ENCODE measurements at regions not wholly inside any gene's neighbourhood (a gene's known extent, or its start where the extent isn't known, plus 50 kb on each side); places are given as distances from the start of the nearest gene placed in this dataset.

GRCh38 chr3:25355998-25356397 is 72.1 kb upstream of the RARB start:
- no peaks in the 10 kb centered on the region for H3K36me3 ChIP-seq (ENCODE audit: low read depth)
- BruUV-seq (replicated peaks) = no TSS peak
- no peaks in the 10 kb centered on the region for H3K4me1 ChIP-seq (replicated peaks; ENCODE audit: insufficient read depth)
- no peak overlapping the region for H3K4me3 ChIP-seq
- H3K4me2 ChIP-seq = no peak overlapping the region
- ChIA-PET CTCF (no interaction called here), POLR2A (ENCODE audit: unreplicated experiment) (interaction anchor here (0.6 kb wide), 1 partner anchor 21 kb away, joined by 5 read pairs; no protein-coding TSS in a partner anchor)
- DNase-seq = no peak
- H4K20me1 ChIP-seq (ENCODE audit: insufficient read depth) = no peaks in the 10 kb centered on the region
- H3F3A ChIP-seq (ENCODE audit: insufficient read depth, low read depth) = no peaks in the 10 kb centered on the region
- no peaks in the 10 kb centered on the region; the same call in 1 of the 2 replicates for H3K9me3 ChIP-seq (ENCODE audit: insufficient read depth, low read depth)
- TF ChIP-seq, protein P1, sequence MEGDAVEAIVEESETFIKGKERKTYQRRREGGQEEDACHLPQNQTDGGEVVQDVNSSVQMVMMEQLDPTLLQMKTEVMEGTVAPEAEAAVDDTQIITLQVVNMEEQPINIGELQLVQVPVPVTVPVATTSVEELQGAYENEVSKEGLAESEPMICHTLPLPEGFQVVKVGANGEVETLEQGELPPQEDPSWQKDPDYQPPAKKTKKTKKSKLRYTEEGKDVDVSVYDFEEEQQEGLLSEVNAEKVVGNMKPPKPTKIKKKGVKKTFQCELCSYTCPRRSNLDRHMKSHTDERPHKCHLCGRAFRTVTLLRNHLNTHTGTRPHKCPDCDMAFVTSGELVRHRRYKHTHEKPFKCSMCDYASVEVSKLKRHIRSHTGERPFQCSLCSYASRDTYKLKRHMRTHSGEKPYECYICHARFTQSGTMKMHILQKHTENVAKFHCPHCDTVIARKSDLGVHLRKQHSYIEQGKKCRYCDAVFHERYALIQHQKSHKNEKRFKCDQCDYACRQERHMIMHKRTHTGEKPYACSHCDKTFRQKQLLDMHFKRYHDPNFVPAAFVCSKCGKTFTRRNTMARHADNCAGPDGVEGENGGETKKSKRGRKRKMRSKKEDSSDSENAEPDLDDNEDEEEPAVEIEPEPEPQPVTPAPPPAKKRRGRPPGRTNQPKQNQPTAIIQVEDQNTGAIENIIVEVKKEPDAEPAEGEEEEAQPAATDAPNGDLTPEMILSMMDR (conservative IDR thresholded peaks at IDR 0.05) = no peak
- no peak for TF ChIP-seq EZH2 (IDR thresholded peaks at IDR 0.05; ENCODE audit: low read depth)
- no peaks in the 10 kb centered on the region for H3K9me2 ChIP-seq (ENCODE audit: insufficient read depth)
- H3K27ac ChIP-seq = no peak overlapping the region
- H2AFZ ChIP-seq = no peak overlapping the region
- no peaks in the 10 kb centered on the region for H3K79me2 ChIP-seq (ENCODE audit: low read depth)
- no peaks in the 10 kb centered on the region for H3K27me3 ChIP-seq (ENCODE audit: insufficient read depth, low read depth)
- intact Hi-C loops (cut with micrococcal nuclease; ENCODE audit: unreplicated experiment) = no loop called here

DNA sequence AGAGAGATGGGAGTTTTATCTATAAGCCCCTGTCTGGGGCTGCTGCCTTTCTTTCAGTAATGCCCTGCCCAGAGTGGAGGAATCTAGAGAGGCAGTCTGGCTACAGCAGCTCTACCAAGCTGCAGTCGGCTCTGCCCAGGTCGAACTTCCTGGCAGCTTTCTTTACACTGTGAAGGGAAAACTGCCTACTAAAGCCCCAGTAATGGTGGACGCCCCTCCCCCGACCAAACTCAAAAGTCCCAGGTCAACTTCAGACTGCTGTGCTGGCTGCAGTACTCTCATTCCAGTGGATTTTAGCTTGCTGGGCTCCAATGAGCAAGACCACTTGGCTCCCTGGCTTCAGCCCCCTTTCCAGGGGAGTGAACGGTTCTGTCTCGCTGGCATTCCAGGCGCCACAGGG is 65.9 kb upstream of the RARB start:
- POLR2A ChIA-PET (ENCODE audit: unreplicated experiment) = no interaction called here
- CTCF ChIA-PET = no interaction called here
- BruUV-seq (replicated peaks) = no TSS peak

DNA sequence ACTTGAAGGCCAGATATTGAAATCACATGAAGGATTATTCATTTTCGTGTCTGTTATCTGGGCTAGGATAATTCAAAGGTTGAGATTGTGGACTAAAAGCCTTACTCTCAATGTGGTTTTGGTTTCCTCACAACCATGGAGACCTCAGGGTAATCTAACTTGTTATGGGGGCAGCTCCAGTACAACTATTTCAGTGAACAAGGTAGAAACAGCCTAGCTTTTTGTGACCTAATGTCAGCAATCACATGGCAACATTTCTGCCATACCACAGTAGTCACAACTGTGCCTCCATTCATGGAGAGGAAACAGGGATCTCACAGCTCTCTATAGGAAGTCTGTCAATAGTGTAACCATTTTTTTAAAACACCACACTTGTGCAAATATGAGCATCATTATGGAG is 62.4 kb upstream of the RARB start:
- no peak overlapping the region for H3K4me3 ChIP-seq
- no peaks in the 10 kb centered on the region for H3K79me2 ChIP-seq (ENCODE audit: low read depth)
- H3K9me3 ChIP-seq (ENCODE audit: insufficient read depth, low read depth) = no peaks in the 10 kb centered on the region
- no peak overlapping the region for H3K4me2 ChIP-seq
- no peaks in the 10 kb centered on the region for H3K9me2 ChIP-seq (ENCODE audit: insufficient read depth)
- H3K27ac ChIP-seq = no peak overlapping the region
- no peak overlapping the region for H2AFZ ChIP-seq
- H4K20me1 ChIP-seq (ENCODE audit: insufficient read depth) = no peaks in the 10 kb centered on the region
- no TSS peak for BruUV-seq (replicated peaks)
- H3F3A ChIP-seq (ENCODE audit: insufficient read depth, low read depth) = no peaks in the 10 kb centered on the region
- TF ChIP-seq, protein P1 (conservative IDR thresholded peaks at IDR 0.05) = no peak
- no peak for TF ChIP-seq EZH2 (IDR thresholded peaks at IDR 0.05; ENCODE audit: low read depth)
- intact Hi-C loops (cut with micrococcal nuclease; ENCODE audit: unreplicated experiment) = no loop called here
- DNase-seq = no peak
- ChIA-PET CTCF (no interaction called here), POLR2A (ENCODE audit: unreplicated experiment) (no interaction called here)
- no peaks in the 10 kb centered on the region for H3K36me3 ChIP-seq (ENCODE audit: low read depth)
- H3K4me1 ChIP-seq (replicated peaks; ENCODE audit: insufficient read depth) = no peaks in the 10 kb centered on the region
- no peaks in the 10 kb centered on the region for H3K27me3 ChIP-seq (ENCODE audit: insufficient read depth, low read depth)

More for the DNA sequence above, 65.9 kb upstream of the RARB start:
- Histone ChIP-seq H3K79me2 (ENCODE audit: low read depth) (no peaks in the 10 kb centered on the region), H2AFZ (no peak overlapping the region), H3K9me2 (ENCODE audit: insufficient read depth) (no peaks in the 10 kb centered on the region), H3K27me3 (ENCODE audit: insufficient read depth, low read depth) (no peaks in the 10 kb centered on the region), H3K4me2 (no peak overlapping the region), H3K4me1 (replicated peaks; ENCODE audit: insufficient read depth) (no peaks in the 10 kb centered on the region), H3K9me3 (ENCODE audit: insufficient read depth, low read depth) (no peaks in the 10 kb centered on the region), H3K27ac (no peak overlapping the region), H3K4me3 (no peak overlapping the region), H4K20me1 (ENCODE audit: insufficient read depth) (no peaks in the 10 kb centered on the region), H3F3A (ENCODE audit: insufficient read depth, low read depth) (no peaks in the 10 kb centered on the region), H3K36me3 (ENCODE audit: low read depth) (no peaks in the 10 kb centered on the region)
- TF ChIP-seq EZH2 (IDR thresholded peaks at IDR 0.05; ENCODE audit: low read depth) = no peak
- TF ChIP-seq, protein P1 (conservative IDR thresholded peaks at IDR 0.05) = no peak
- intact Hi-C loops (cut with micrococcal nuclease; ENCODE audit: unreplicated experiment) = no loop called here
- no peak for DNase-seq

All from PC-9 (cell line).